Frontal cortex (tissue), 3 donors: ENCODE measurements at regions not wholly inside any gene's neighbourhood (a gene's known extent, or its start where the extent isn't known, plus 50 kb on each side); places are given as distances from the start of the nearest gene placed in this dataset.
A peak's percentile ranks its signal among the peaks of the same experiment; 100 is the strongest.

ENCODE experiments used
- DNase-seq, 2 donors: peaks; one replicate each; pipeline ENCODE4 v3.0.0; 2012; ENCODE audit warnings: low spot score in 2 of 2
- FAIRE-seq: peaks from 2 replicates; lab custom pipeline; 2012; peaks lifted over from hg19 to GRCh38; lab: Jason Lieb, UNC
- donor health status: control.
- donor health status: control.
- donor health status: control.

- FAIRE-seq (no peak), DNase-seq (no peak)
Measured at GRCh38 chr1:244187310-244187709, 136.2 kb downstream of the ZBTB18 start.

DNA sequence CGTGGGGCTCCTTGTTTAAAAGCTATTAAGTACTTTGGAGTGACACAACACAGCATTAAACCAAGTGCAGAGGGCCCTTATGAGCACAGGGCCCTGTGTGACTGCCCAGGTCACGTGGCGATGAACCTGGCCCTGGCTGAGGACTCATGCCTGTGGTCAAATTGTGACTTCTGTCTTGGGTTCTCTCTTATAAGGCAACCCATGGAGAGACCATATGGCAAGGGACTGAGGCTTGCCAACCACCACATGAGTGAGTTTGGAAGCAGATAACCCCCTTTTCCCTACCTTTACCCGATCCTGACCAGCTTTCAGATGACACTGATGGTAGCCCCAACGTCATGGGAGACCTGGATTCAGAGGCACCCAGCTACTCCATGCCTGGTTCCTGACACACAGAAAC lies 140.5 kb downstream of the ZBTB18 start:
- FAIRE-seq (no peak), DNase-seq (no peak)

GRCh38 chr1:244192325-244192724 lies 141.2 kb downstream of the ZBTB18 start:
- FAIRE-seq (no peak), DNase-seq (no peak)

- no peak for FAIRE-seq
- DNase-seq = no peak
Measured at GRCh38 chr1:244196571-244197285, 145.6 kb downstream of the ZBTB18 start.

GRCh38 chr1:244197851-244198375 lies 146.8 kb downstream of the ZBTB18 start:
- DNase-seq (no peak), FAIRE-seq (no peak)

DNA sequence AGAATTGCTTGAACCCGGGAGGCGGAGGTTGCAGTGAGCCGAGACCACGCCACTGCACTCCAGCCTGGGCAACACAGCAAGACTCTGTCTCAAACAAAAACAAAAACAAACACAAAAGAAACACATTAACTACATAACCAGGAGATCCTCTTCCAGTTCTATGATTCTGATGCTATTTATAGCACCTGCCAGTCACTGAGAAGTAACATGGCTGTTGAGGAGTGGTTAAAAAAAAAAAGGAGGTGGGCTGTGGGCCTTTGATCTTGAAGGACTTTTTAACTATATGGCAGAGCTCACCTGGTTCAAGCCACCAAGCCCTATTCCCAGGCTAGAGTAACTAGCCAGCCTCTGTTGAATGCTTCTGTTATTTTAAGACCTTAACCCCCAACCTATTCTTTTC lies 148.8 kb downstream of the ZBTB18 start:
- no peak for DNase-seq
- no peak for FAIRE-seq

DNA sequence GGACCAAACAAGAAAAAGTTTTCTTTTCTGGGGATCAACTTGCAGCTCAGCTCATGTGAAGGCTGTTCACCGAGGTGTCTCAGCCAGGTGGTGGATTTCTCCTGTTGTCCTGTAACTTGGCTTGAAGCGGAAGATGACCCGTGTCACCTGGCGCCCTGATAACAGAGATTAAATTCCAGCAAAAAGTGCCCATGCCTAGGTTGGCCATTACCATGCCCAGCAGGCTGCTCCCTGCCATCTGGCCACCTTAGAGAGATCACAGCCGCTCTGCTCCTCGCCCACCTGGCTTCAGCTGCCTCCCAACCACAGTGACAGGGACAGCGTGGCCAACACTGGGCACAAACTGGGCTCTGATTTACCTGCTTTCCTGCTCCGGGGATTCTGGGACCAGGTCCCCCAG lies 149.5 kb downstream of the ZBTB18 start:
- FAIRE-seq (no peak), DNase-seq (no peak)

GRCh38 chr1:244201750-244202149 lies 150.7 kb downstream of the ZBTB18 start:
- FAIRE-seq = no peak
- no peak for DNase-seq

DNA sequence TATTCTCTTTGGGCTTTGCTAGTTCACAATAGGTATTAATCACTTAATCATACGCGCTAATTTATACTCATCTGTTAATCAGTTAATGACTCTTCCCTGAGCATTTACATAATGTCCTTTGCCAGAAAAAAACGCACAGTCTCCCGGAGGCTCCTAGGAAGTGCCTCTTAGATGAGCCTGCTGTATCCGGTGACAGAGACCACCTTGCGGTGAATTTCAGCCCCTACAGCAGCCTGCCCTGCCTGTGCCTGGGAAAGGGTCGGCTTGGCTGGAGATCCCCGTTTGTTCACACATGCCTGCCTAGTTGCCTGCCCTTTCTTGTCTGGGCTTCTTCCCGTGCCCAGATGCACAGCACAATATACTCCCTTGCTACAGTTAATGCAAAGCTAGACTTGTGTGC lies 152.9 kb downstream of the ZBTB18 start:
- no peak for DNase-seq
- no peak for FAIRE-seq

- FAIRE-seq (no peak), DNase-seq (no peak)
Measured at GRCh38 chr1:244205171-244205570, 154.1 kb downstream of the ZBTB18 start.

GRCh38 chr1:244205906-244206305 lies 154.8 kb downstream of the ZBTB18 start:
- FAIRE-seq = no peak
- DNase-seq = no peak

GRCh38 chr1:244207042-244207934 lies 156.2 kb downstream of the ZBTB18 start:
- no peak for FAIRE-seq
- DNase-seq = no peak

DNA sequence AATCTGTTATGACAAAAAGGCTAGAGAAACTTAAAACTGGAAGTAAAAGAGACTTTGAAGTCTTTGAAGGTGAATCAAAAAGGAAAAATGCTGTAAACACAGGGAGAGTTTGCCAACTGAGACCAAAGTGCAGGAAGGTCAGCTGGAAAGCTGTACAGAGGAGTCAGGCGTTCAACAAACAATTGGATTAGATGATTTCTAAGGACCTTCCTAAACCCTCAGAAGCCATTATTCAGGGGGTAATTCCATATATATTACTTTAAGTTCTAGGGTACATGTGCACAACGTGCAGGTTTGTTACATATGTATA lies 156.8 kb downstream of the ZBTB18 start:
- DNase-seq (no peak), FAIRE-seq (no peak)

- DNase-seq (no peak), FAIRE-seq (no peak)
Measured at GRCh38 chr1:244209955-244210354, 158.9 kb downstream of the ZBTB18 start.

DNA sequence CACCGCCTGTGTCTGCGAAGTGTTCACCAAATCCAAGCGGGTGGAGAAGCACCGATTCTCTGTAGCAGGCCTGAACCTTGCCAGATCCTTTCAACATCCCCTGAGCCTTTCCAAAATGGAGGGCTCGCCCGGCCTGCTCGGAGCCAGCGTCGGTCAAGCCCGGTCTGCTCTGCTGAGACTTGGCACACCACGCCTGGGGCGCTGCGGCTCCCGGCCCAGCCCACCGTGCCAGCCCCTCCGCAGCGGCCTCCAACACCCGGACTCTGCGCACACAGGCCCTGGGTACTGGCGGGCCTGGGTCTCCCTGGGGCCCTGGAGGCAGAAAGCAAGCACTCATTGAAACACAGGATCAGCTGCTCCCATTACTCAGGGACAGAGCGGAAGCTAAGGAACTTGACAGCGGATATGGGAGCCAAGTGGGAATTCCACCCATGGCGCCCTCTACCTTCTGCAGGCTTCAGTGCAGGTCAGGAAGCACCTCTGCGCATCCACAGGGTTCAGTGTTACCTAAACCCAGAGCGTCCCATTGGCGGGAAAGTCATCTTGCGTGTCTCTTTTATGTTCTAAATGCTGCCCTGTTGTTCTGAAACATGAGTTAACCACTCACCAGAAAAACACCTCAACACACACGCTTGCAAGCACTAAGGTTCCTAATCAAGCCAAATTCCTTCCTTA lies 159.9 kb downstream of the ZBTB18 start:
- DNase-seq (no peak), FAIRE-seq (no peak)

DNA sequence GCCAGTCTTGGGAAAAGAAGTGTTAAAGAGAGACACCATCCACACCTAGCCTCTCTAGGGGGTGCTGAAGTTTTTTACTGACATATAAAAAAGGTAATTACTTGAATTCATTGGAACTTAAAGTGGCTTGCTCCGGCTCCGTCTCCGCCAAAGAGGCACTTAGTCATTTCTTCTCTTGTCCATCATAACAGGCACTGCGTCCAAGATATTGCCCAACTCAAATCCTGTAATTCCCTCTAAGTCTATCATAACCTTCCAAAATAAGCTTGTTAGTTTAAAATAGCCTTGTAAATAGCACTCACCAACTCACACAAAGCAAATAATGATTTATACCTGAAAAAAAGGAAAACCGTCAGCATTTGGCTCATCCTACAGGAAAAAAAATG lies 160.5 kb downstream of the ZBTB18 start:
- no peak for FAIRE-seq
- no peak for DNase-seq

GRCh38 chr1:244212219-244212618 lies 161.1 kb downstream of the ZBTB18 start:
- FAIRE-seq (no peak), DNase-seq (no peak)

DNA sequence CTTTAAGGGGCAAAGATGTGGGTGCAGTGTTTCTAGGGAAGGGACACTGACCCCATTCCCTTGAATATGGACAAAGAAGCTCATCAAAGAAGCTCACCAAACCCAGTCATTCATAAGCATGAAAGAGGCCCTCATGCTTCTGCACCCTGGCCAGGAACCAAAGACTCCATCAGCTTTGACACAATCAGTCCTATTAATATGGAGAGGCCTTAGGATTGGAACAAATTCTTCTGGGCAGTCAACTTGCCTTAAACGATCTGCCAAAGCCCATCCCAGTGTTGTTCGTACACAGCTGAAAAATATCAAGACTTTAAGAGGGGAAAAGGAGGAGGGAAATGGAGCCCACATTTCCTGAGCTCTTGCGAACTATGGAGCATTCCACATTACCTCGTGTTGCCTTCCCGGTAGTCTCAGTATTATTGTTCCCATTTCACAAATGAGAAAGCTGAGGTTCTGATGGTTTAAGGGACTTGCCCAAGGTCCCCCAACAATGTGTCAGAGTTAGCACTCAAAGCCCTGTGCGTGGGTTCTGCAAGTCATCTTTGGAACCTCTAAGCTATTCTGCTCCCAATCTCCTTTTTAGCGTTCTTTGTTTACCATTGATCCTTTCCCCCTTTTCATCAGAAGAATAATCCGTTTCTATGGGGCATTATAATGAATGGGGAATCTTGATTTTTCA lies 161.9 kb downstream of the ZBTB18 start:
- peak; percentile 72 for FAIRE-seq
- peak in 1 of 2 donors; percentile 63 for DNase-seq

DNA sequence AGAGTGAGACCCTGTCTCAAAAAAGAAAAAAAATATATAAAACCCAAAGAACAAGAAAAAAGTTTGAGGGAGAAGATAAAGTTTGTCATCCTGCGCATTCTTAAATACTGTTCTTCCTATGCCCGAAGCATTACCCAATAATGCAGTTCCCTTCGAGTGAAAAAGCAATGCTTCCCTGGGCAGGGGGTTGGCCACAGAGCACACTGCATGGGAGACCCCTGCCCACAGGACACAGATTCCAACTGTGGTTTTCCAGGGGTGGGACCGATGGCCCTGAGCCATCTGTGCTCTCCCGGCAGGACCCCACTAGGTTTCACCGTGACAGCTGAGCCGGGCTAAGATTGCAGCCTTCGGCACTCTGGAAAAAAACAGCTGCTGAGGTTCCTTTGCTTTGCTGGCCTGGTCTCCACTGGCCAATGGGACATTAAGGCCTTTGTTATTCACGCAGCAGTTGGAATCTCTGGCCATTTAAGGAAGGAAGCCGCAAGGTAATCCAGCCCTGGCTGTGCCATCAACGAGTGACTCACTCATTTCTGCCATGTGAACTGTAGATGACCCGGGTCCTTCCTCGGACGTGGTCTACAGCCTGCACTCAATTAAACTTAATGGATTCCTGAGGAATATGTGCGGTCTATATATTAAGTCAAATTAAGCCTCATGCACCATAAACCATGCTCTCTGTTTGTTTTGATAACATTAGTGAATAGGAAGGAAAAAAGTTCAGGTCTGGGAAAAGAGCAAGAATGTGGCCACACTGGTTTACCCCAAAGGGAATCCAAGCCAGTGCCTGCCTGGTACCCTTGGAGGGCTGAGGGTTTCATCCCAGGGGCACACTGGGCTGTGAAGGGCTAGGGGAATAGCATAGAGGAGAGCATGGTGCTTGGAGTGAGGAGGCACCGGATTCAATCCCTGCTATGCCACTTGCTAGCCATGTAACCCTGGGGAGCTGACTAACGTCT lies 163.2 kb downstream of the ZBTB18 start:
- FAIRE-seq = no peak

More for the DNA sequence above, 163.2 kb downstream of the ZBTB18 start:
- no peak for DNase-seq
